WI38 (cell line): ENCODE measurements at regions not wholly inside any gene's neighbourhood (a gene's known extent, or its start where the extent isn't known, plus 50 kb on each side); places are given as distances from the start of the nearest gene placed in this dataset.

ENCODE experiments used
- H3K4me3 ChIP-seq: 2 replicates; pipeline ENCODE4 v1.5.1; 2011; ENCODE audit warnings: low read depth, mild to moderate bottlenecking, control low read depth, low read length
- TF ChIP-seq, protein P1 (sequence below): IDR thresholded peaks from 2 replicates; pipeline ENCODE4 v1.5.1; 2012; ENCODE audit warnings: low read depth, mild to moderate bottlenecking, control low read depth, low read length

DNA sequence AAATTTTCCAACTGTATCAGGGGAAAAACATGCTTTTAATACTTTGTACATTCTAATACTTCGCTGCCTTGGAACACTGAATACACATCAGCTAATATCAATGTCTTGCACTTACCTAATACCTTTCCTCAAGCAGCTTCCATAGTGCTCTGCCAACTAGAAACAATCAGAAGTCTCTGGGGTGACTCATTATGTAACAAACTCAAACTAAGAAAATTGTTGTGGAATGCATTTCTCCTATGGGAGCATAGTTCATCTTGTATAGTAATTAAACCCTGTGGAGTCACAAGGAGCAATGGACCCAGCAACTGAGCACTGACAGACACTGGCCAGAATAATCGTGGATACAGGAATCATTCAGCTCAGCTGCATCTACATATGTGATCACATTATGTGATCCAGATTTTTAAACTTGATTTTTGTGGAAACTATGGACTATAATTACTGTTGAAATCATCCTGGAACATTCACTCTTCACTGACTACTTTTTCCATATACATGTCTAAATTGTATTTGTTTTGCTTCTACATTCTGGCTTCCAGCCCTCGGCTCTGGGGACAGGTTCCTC, 496.9 kb downstream of the TMA16 start:
- TF ChIP-seq, protein P1, sequence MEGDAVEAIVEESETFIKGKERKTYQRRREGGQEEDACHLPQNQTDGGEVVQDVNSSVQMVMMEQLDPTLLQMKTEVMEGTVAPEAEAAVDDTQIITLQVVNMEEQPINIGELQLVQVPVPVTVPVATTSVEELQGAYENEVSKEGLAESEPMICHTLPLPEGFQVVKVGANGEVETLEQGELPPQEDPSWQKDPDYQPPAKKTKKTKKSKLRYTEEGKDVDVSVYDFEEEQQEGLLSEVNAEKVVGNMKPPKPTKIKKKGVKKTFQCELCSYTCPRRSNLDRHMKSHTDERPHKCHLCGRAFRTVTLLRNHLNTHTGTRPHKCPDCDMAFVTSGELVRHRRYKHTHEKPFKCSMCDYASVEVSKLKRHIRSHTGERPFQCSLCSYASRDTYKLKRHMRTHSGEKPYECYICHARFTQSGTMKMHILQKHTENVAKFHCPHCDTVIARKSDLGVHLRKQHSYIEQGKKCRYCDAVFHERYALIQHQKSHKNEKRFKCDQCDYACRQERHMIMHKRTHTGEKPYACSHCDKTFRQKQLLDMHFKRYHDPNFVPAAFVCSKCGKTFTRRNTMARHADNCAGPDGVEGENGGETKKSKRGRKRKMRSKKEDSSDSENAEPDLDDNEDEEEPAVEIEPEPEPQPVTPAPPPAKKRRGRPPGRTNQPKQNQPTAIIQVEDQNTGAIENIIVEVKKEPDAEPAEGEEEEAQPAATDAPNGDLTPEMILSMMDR, result no peak
- no peak overlapping the region for H3K4me3 ChIP-seq

- H3K4me3 ChIP-seq, result no peak overlapping the region
- TF ChIP-seq, protein P1, result no peak
Observed at GRCh38 chr4:164009435-164009834, 514.9 kb downstream of the TMA16 start.

GRCh38 chr4:164011791-164012190, 517.3 kb downstream of the TMA16 start:
- TF ChIP-seq, protein P1, result no peak
- no peak overlapping the region for H3K4me3 ChIP-seq

DNA sequence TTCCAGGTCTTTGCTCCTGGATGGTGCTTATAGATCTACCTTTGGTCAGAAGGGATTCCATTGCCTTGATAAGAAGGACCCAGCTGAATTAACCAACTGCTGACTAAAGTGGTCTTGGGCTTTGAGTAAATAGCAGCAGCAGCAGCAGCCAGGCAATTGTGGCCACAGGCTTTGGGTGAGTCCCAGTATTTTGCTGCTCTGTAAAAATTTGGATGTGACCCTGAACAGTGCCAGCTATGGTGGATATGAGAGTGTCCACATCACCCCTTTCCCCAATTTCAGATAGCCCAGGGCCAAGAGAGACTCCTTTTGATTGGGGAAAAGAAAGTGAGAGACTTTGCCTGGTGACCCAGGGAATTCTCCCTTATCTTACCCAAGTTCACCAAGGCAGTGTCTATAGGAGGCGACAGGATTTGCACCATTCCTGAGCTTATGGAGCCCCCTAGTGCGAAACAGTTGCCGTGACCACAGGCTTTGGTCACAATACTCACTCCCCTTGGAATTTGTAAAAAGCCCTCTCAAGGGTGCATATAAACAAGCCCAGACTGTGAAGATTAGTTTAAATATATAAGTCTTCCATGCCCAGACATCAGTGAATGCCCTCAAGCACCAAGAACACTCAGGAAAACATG, 518.0 kb downstream of the TMA16 start:
- TF ChIP-seq, protein P1, result no peak
- H3K4me3 ChIP-seq, result no peak overlapping the region

- no peak overlapping the region for H3K4me3 ChIP-seq
- TF ChIP-seq, protein P1, result no peak
Observed at GRCh38 chr4:164021947-164022346, 527.5 kb downstream of the TMA16 start.

- H3K4me3 ChIP-seq, result no peak overlapping the region
- TF ChIP-seq, protein P1, result no peak
Observed at GRCh38 chr4:164023214-164023613, 528.7 kb downstream of the TMA16 start.

DNA sequence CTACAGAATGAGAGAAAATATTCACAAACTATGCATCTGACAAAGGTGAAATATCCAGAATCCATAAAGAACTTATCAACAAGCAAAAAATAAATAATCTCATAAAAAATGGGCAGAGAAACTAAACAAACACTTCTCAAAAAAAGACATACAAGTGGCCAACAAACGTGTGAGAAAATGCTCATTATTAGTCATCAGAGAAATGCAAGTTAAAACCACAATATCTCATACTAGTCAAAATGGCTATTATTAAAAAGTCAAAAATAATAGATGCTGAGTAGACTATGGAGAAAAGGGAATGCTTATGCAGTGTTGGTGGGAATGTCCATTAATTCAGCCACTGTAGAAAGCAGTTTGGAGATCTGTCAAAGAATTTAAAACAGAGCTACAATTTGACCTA, 533.3 kb downstream of the TMA16 start:
- H3K4me3 ChIP-seq, result no peak overlapping the region
- TF ChIP-seq, protein P1, result no peak
